GM21447 (cell line): ENCODE measurements at regions not wholly inside any gene's neighbourhood (a gene's known extent, or its start where the extent isn't known, plus 50 kb on each side); places are given as distances from the start of the nearest gene placed in this dataset.

Source experiments
- ATAC-seq: cut with Tn5 transposase; IDR thresholded peaks from one replicate; pipeline ENCODE4 v1.9.1; 2021; ENCODE audit not compliant: unreplicated experiment

GRCh38 chr2:125041846-125042245 is 1016.8 kb downstream of the CNTNAP5 start:
- ATAC-seq, result no peak

GRCh38 chr2:125042727-125043126 is 1017.6 kb downstream of the CNTNAP5 start:
- no peak for ATAC-seq

GRCh38 chr2:125070726-125071505 is 1045.8 kb downstream of the CNTNAP5 start:
- no peak for ATAC-seq

DNA sequence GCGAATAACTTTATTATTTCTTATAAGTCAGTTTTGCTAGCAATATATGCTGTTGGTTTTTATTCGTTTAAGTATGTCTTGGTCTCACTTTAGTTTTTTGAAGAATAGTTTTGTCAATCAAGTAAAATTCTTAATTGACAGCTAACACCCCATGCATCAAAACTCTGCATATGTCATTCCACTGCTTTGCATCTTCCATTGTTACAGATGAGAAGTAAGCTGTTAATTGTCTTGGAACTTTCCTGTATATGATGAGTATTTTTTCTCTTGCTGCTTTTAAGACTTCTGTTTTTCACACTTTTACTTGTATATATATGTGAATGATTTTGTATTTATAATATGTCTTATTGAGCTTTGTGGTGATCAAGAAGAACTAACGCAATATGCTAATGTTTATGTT is 1048.4 kb downstream of the CNTNAP5 start:
- ATAC-seq, result no peak

DNA sequence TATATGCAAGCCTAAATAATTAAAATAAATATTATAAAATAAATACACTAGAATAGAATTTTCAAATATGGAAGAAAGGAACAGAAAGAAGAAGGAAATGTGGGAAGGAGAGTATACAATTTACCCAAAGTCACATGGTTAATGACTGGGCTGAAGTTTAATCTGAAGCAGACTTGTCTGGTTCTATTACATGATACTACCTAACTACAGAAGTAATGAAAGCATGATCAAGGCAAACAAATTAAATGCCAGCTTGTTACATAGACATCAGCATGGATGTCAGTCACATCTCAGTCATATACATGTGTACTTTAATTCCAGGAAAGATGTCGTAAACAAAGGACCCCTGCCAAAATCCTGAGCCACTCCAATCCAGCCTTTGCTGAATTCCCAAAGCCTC is 1060.8 kb downstream of the CNTNAP5 start:
- no peak for ATAC-seq

DNA sequence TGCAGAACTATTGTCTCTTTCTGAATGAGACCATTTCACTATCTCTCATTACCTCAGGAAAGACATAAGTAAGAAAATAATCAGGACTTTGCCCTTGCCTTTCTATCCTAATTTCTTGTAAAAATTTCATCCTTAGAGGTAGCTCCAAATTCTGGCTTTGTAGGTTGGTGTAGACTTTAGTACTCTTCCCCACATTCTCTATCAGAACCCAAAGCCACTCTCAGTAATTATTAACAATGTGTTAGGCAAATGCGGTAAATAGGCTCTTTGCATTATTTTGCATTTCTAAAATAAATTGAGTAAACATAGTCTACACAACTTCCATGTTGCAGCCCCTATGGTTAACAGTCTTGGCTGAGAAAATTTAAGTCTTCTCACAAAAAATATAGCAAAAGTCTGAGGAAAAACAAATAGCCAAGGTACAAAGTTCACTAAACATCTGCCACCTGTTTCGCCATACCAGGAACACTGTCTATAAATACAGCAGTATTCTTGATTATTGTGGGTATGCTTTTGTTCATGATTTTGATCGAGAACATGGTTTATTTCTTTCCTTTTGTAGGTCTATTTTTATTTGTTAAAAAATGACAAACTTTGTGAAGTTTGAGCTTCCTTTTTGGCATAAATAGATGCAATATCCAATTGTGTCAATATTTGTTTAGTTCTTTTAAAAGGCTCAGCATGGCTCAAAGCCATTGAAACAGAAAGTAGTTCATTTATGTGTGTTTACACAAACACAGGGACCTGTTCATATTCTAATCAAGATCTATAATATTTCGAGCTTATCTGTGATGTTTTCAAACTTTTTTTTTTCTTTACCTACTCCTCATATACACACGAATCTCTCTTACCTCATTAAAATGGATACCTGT is 1061.5 kb downstream of the CNTNAP5 start:
- no peak for ATAC-seq

DNA sequence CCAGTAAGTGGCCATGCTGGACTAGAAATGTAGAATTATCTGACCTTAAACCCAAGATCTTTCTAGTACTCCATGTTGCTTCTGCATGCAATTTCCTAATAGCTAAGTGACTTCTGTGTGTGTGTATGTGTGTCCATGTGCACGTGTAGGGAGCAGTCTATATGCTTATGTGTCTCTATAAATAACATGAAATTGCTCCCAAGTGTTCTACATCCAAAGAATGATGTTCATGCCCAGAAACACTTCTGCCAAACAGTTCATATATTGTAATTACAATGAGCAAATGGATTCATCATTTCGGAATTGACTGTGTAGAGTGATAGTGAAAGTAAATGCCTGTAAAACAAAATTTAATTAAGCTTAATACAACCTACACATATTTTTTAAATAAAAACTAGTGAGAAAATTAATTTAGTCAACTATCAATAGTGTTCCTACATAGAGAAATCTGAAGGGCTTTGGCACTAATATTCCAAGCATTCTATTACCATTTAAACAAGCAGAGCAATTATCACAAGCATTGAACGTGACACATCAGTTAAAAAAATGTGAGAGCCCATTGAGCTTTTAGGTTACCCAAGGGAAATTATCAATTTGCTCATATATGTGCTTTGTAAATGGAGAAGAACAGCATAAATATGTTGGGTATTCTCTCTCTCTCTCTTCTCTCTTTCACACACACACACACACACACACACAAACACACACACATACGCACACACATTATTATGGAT is 1067.4 kb downstream of the CNTNAP5 start:
- no peak for ATAC-seq

- no peak for ATAC-seq
These were observed 1070.7 kb downstream of the CNTNAP5 start for GRCh38 chr2:125095826-125096225.

DNA sequence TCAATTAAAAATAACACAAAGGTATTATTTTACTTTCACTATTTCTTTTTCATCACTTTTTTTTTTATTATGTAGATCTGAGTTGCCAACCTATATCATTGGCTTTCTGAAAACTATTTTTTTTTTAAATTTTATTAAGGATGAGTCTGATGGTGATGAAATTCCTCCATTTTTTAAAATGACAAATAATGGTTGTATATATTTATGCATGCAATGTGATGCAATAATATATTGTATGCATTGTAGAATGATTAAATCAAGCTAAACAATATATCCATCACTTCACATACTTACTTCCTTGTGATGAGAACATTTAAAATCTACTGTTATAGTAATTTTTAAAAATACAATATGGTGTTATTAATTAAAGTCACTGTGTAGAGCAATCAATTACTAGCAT is 1081.6 kb downstream of the CNTNAP5 start:
- ATAC-seq, result no peak

DNA sequence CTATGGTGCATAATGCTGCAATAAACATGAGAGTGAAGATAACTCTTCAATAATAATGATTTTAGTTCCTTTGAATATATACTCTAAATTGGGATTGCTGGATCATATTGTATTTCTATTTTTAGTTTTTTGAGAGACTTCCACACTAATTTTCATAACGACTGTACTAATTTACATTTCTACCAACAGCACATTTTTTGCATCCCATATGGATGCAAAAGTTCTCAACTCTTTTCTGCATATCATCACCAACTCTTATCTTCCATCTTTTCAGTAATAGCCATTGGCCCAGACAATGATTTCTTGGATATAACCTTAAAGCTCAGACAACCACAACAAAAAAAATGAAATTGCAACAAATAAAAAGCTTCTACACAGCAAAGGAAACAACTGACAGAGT is 1082.4 kb downstream of the CNTNAP5 start:
- no peak for ATAC-seq

GRCh38 chr2:125108251-125108650 is 1083.2 kb downstream of the CNTNAP5 start:
- ATAC-seq, result no peak

DNA sequence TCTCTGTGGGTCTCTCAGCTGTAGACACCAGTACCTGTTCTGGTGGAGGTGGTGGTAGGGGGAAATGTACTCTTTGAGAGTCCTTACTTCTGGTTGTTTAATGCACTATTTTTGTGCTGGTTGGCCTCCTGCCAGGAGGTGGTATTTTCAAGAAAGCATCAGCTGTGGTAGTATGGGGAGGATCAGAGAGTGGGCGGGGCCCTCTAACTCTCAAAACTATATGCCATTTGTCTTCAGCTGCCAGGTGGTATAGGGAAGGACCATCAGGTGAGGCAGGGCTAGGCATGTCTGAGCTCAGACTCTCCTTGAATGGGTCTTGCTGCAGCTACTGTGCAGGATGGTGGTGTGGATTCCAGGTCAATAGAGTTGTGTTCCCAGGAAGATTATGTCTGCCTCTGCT is 1100.8 kb downstream of the CNTNAP5 start:
- no peak for ATAC-seq

DNA sequence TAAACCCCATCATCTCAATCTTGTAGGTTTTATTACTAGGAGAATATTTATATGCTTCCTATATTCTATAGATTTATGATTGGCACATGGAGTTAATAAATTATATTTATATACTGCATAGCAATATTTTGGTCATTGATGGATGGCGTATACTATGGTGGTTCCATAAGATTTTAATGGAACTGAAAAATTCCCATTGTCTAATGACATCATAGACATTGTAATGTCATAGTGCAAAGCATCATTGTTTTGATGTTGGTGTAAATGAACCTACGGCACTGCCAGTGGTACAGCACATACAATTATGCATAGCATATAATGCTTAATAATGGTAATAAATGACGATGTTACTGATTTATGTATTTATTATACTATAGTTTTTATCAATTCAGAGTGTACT is 1135.9 kb downstream of the CNTNAP5 start:
- ATAC-seq, result no peak

- no peak for ATAC-seq
These were observed 1142.1 kb downstream of the CNTNAP5 start for GRCh38 chr2:125167152-125167551.

GRCh38 chr2:125167820-125168219 is 1142.7 kb downstream of the CNTNAP5 start:
- ATAC-seq, result no peak

DNA sequence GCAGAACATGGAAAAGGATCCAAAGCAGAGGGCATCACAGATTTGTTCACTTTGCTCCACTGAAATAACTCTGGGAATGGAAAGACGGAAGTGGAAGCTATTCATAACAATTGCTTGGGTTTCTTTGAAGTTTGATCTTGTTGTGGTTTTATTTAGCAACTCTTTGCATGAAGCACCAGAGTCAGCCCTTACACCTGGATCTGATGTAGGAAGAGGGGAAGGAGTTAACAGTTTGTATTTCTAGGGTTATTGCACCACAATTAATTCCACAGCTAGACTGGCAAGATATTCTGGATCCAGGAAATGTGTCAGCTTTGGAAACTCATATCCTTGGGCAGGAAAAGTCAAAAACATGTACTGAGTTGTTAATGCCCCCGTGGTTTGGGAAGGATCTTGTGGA is 1143.4 kb downstream of the CNTNAP5 start:
- ATAC-seq, result no peak

GRCh38 chr2:125169022-125169763 is 1144.1 kb downstream of the CNTNAP5 start:
- ATAC-seq, result no peak

- no peak for ATAC-seq
These were observed 1144.7 kb downstream of the CNTNAP5 start for GRCh38 chr2:125169764-125170146.

- no peak for ATAC-seq
These were observed 1147.1 kb downstream of the CNTNAP5 start for GRCh38 chr2:125172181-125172580.

DNA sequence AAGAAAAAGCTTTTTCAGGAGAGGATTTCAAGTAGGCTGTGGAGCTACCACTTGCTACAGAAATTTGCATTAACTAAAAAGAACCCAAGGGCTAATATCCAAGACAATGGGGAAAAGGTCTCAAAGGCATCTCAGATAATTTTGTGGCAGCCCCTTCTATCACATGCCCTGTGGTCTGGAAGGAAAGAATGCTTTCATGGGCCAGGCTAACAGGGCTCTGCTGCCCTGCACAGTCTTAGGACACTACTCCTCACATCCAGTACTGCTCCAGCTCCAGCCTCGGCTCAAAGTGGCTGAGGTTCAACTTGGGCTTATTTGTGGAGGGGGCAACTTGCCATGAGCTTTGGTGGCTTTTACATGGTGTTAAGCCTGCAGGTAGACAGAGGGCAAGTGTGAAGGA is 1150.3 kb downstream of the CNTNAP5 start:
- no peak for ATAC-seq

- ATAC-seq, result no peak
These were observed 1160.7 kb downstream of the CNTNAP5 start for GRCh38 chr2:125185691-125186270.
